ENCODE measurements at regions not wholly inside any gene's neighbourhood (a gene's known extent, or its start where the extent isn't known, plus 50 kb on each side); places are given as distances from the start of the nearest gene placed in this dataset.

DNA sequence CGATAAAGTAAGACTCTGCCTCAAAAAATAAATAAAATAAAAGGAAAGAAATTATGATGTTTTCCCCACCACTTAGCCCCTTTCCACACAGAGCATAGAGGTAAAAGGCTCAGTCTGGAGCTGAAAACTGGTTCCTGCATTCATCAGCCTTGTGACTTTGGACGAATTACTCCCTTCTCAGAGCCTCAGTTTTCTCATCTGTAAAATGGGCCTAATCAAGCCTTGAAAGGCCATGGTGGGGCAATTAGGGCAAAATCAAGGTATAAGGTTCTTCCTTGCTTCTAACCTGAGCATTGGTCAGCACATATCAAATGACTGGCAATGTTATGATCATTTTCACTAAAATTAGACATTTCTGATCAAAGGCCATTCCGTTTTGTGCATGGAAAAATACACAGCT is 417.7 kb downstream of the MN1 start:
- Histone ChIP-seq H3K27me3 (replicated peaks; ENCODE audit: insufficient read depth, low read depth, low read length, poor library complexity) (no peaks in the 10 kb centered on the region), H3K36me3 (ENCODE audit: insufficient read depth, low read length, poor library complexity, severe bottlenecking) (no peaks in the 10 kb centered on the region), H3K9me3 (ENCODE audit: low read depth, low read length, poor library complexity, severe bottlenecking) (no peaks in the 10 kb centered on the region), H3K27ac (ENCODE audit: low read depth, low read length, poor library complexity, severe bottlenecking) (no peak overlapping the region), H3K4me3 (ENCODE audit: low read depth, low read length, poor library complexity, severe bottlenecking) (no peak overlapping the region), H3K4me1 (ENCODE audit: insufficient read depth, low read length, poor library complexity, severe bottlenecking) (peaks cover 24% of the 10 kb centered on the region)
- ChIA-PET POLR2A (ENCODE audit: low non-redundant PET) (no interaction called here), CTCF (interaction anchor here (0.5 kb wide), 1 partner anchor 497 kb away, joined by 3 read pairs; no protein-coding TSS in a partner anchor)
- TF ChIP-seq EZH2 (IDR thresholded peaks at IDR 0.05; ENCODE audit: borderline replicate concordance, low read depth, low read length, poor library complexity, severe bottlenecking), result no peak
- TF ChIP-seq, protein P1, sequence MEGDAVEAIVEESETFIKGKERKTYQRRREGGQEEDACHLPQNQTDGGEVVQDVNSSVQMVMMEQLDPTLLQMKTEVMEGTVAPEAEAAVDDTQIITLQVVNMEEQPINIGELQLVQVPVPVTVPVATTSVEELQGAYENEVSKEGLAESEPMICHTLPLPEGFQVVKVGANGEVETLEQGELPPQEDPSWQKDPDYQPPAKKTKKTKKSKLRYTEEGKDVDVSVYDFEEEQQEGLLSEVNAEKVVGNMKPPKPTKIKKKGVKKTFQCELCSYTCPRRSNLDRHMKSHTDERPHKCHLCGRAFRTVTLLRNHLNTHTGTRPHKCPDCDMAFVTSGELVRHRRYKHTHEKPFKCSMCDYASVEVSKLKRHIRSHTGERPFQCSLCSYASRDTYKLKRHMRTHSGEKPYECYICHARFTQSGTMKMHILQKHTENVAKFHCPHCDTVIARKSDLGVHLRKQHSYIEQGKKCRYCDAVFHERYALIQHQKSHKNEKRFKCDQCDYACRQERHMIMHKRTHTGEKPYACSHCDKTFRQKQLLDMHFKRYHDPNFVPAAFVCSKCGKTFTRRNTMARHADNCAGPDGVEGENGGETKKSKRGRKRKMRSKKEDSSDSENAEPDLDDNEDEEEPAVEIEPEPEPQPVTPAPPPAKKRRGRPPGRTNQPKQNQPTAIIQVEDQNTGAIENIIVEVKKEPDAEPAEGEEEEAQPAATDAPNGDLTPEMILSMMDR (conservative IDR thresholded peaks at IDR 0.05; ENCODE audit: low read depth, low read length), result no peak
- no TSS peak for BruUV-seq (replicated peaks)
- intact Hi-C loops (cut with micrococcal nuclease; ENCODE audit: unreplicated experiment), result no loop called here
- DNase-seq (ENCODE audit: low spot score), result no peak

DNA sequence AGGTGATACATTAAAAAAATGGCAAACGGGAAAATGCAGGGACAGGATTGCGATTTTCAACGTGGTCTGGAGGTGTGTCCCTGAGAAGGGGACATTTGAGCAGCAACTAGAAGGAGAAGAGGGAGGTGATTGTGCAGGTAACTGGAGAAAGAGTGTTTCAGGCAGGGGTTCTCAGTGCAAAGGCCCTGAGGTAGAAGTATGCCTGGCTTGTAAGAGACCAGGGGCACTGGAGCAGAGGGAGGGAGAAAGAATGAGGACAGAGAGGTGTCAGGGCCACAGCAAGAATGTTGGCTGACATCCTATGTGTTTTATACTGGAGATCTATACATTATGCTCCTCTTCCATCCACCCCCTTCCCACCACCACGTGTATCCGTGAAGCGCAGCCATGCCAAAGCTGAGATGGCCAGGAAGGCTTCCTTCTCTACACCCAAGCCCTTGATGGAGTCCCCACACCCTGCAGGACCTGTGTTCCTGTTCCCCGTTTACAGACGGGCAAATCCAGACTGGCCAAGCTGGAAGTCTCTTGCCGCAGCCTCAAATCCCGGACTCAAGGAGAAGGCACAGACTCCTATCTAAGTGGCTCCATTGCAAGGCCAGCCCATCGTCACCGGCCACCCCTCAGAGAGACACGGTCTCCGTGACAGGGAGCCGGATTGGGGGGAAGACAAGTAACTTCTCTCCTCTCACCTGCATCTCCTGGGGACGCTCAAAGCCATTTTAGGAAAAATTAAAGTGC is 416.1 kb downstream of the MN1 start:
- BruUV-seq (replicated peaks), result no TSS peak
- Histone ChIP-seq H3K4me1 (ENCODE audit: insufficient read depth, low read length, poor library complexity, severe bottlenecking) (peaks cover 22% of the 10 kb centered on the region), H3K4me3 (ENCODE audit: low read depth, low read length, poor library complexity, severe bottlenecking) (no peak overlapping the region), H3K27ac (ENCODE audit: low read depth, low read length, poor library complexity, severe bottlenecking) (no peak overlapping the region), H3K9me3 (ENCODE audit: low read depth, low read length, poor library complexity, severe bottlenecking) (no peaks in the 10 kb centered on the region), H3K36me3 (ENCODE audit: insufficient read depth, low read length, poor library complexity, severe bottlenecking) (no peaks in the 10 kb centered on the region), H3K27me3 (replicated peaks; ENCODE audit: insufficient read depth, low read depth, low read length, poor library complexity) (no peaks in the 10 kb centered on the region)
- intact Hi-C loops (cut with micrococcal nuclease; ENCODE audit: unreplicated experiment), result no loop called here
- no peak for TF ChIP-seq EZH2 (IDR thresholded peaks at IDR 0.05; ENCODE audit: borderline replicate concordance, low read depth, low read length, poor library complexity, severe bottlenecking)
- TF ChIP-seq, protein P1 (conservative IDR thresholded peaks at IDR 0.05; ENCODE audit: low read depth, low read length), result no peak
- CTCF ChIA-PET, result no interaction called here
- POLR2A ChIA-PET (ENCODE audit: low non-redundant PET), result no interaction called here
- no peak for DNase-seq (ENCODE audit: low spot score)

DNA sequence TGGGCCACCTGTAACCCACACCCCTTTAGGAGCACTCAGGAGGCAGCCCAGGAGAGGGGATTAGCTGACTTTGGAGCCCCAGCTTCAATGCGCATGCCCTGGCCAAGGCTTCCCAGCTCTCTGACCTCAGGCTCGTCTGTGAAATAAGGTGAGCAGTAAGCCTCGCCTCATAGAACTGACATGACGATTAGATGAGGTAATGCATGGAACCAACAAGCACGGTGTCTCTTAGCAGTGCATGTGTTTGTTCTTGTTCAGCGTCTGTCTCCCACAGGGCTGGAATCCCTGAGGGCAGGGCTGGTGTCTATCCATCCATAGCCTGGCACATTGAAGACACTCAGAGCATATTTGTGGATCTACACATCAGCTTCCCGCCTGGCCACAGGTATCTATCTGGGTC is 415.4 kb downstream of the MN1 start:
- intact Hi-C loops (cut with micrococcal nuclease; ENCODE audit: unreplicated experiment), result no loop called here
- no peak for TF ChIP-seq EZH2 (IDR thresholded peaks at IDR 0.05; ENCODE audit: borderline replicate concordance, low read depth, low read length, poor library complexity, severe bottlenecking)
- TF ChIP-seq, protein P1 (conservative IDR thresholded peaks at IDR 0.05; ENCODE audit: low read depth, low read length), result no peak
- H3K9me3 ChIP-seq (ENCODE audit: low read depth, low read length, poor library complexity, severe bottlenecking), result no peaks in the 10 kb centered on the region
- BruUV-seq (replicated peaks), result no TSS peak
- POLR2A ChIA-PET (ENCODE audit: low non-redundant PET), result no interaction called here
- no peak overlapping the region for H3K27ac ChIP-seq (ENCODE audit: low read depth, low read length, poor library complexity, severe bottlenecking)
- no peaks in the 10 kb centered on the region for H3K36me3 ChIP-seq (ENCODE audit: insufficient read depth, low read length, poor library complexity, severe bottlenecking)
- no peak for DNase-seq (ENCODE audit: low spot score)
- peaks cover 15% of the 10 kb centered on the region for H3K4me1 ChIP-seq (ENCODE audit: insufficient read depth, low read length, poor library complexity, severe bottlenecking)
- CTCF ChIA-PET, result no interaction called here
- no peak overlapping the region for H3K4me3 ChIP-seq (ENCODE audit: low read depth, low read length, poor library complexity, severe bottlenecking)
- no peaks in the 10 kb centered on the region for H3K27me3 ChIP-seq (replicated peaks; ENCODE audit: insufficient read depth, low read depth, low read length, poor library complexity)

Data from A673 (cell line).